Thyroid gland (tissue), 4 donors: ENCODE measurements at regions not wholly inside any gene's neighbourhood (a gene's known extent, or its start where the extent isn't known, plus 50 kb on each side); places are given as distances from the start of the nearest gene placed in this dataset.

ENCODE experiments used
- CTCF ChIP-seq, 6 experiments: fragments of 200-600 bp in 3 of 6; fragments of 450-650 bp in 3 of 6; sonication (generic) in 3 of 6; IDR thresholded peaks; one replicate each; pipeline ENCODE4 v1.5.1; 2016 to 2019; ENCODE audit warnings: antibody characterized with exemption in 6 of 6, mild to moderate bottlenecking in 2 of 6, inconsistent platforms in 1 of 6, moderate library complexity in 1 of 6
- POLR2A ChIP-seq, 2 donors: fragments of 450-650 bp; IDR thresholded peaks; one replicate each; pipeline ENCODE4 v1.6.1; 2017; ENCODE audit warnings: antibody characterized with exemption in 2 of 2, mild to moderate bottlenecking in 2 of 2, moderate library complexity in 1 of 2

GRCh38 chr10:124145109-124145870, 51.9 kb upstream of the CHST15 start:
- no peak for TF ChIP-seq CTCF (IDR thresholded peaks at IDR 0.05)
- no peak for TF ChIP-seq POLR2A (IDR thresholded peaks at IDR 0.05)
